ENCODE measurements at regions not wholly inside any gene's neighbourhood (a gene's known extent, or its start where the extent isn't known, plus 50 kb on each side); places are given as distances from the start of the nearest gene placed in this dataset.

- Histone ChIP-seq H3K36me3 (ENCODE audit: insufficient read depth, low read length, poor library complexity, severe bottlenecking) (no peaks in the 10 kb centered on the region), H3K4me3 (ENCODE audit: low read depth, low read length, poor library complexity, severe bottlenecking) (no peak overlapping the region), H3K4me1 (ENCODE audit: insufficient read depth, low read length, poor library complexity, severe bottlenecking) (no peaks in the 10 kb centered on the region), H3K27me3 (replicated peaks; ENCODE audit: insufficient read depth, low read depth, low read length, poor library complexity) (no peaks in the 10 kb centered on the region), H3K9me3 (ENCODE audit: low read depth, low read length, poor library complexity, severe bottlenecking) (no peaks in the 10 kb centered on the region), H3K27ac (ENCODE audit: low read depth, low read length, poor library complexity, severe bottlenecking) (no peak overlapping the region)
- no peak for TF ChIP-seq EZH2 (IDR thresholded peaks at IDR 0.05; ENCODE audit: borderline replicate concordance, low read depth, low read length, poor library complexity, severe bottlenecking)
- no peak for TF ChIP-seq CTCF (conservative IDR thresholded peaks at IDR 0.05; ENCODE audit: low read depth, low read length)
- intact Hi-C loops (cut with micrococcal nuclease; ENCODE audit: unreplicated experiment), result no loop called here
- no peak for DNase-seq (ENCODE audit: low spot score)
- BruUV-seq (replicated peaks), result no TSS peak
- POLR2A ChIA-PET (ENCODE audit: low non-redundant PET), result no interaction called here
- CTCF ChIA-PET, result no interaction called here
Observed at GRCh38 chr15:96005906-96006305, 324.6 kb upstream of the NR2F2 start.

GRCh38 chr15:96011136-96011535 is 319.4 kb upstream of the NR2F2 start:
- H3K9me3 ChIP-seq (ENCODE audit: low read depth, low read length, poor library complexity, severe bottlenecking), result no peaks in the 10 kb centered on the region
- no peak overlapping the region for H3K27ac ChIP-seq (ENCODE audit: low read depth, low read length, poor library complexity, severe bottlenecking)
- TF ChIP-seq CTCF (conservative IDR thresholded peaks at IDR 0.05; ENCODE audit: low read depth, low read length) (no peak), EZH2 (IDR thresholded peaks at IDR 0.05; ENCODE audit: borderline replicate concordance, low read depth, low read length, poor library complexity, severe bottlenecking) (no peak)
- H3K36me3 ChIP-seq (ENCODE audit: insufficient read depth, low read length, poor library complexity, severe bottlenecking), result no peaks in the 10 kb centered on the region
- CTCF ChIA-PET, result no interaction called here
- H3K4me1 ChIP-seq (ENCODE audit: insufficient read depth, low read length, poor library complexity, severe bottlenecking), result no peaks in the 10 kb centered on the region
- no peaks in the 10 kb centered on the region for H3K27me3 ChIP-seq (replicated peaks; ENCODE audit: insufficient read depth, low read depth, low read length, poor library complexity)
- POLR2A ChIA-PET (ENCODE audit: low non-redundant PET), result interaction anchor here (0.7 kb wide), 1 partner anchor 608 kb away, joined by 13 read pairs; no protein-coding TSS in a partner anchor
- intact Hi-C loops (cut with micrococcal nuclease; ENCODE audit: unreplicated experiment), result no loop called here
- no TSS peak for BruUV-seq (replicated peaks)
- DNase-seq (ENCODE audit: low spot score), result no peak
- no peak overlapping the region for H3K4me3 ChIP-seq (ENCODE audit: low read depth, low read length, poor library complexity, severe bottlenecking)

DNA sequence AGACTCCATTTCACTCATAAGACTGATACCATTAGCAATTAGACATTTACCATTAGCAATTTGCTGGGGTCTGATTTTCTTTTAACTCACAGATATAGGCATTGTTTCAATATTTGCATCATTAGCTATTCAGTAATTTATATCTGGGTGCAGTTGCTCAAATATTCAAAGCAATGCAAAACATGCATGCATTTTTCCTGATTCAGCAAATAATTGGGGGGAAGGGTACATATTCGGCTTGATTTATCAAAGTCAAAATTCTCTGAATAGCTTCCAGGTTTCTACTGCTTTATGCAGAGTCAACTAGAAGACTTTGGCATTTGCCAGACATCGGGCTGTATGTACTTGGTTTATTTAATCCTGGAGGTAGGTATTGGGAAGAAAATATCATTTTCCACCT is 315.6 kb upstream of the NR2F2 start:
- Histone ChIP-seq H3K27me3 (replicated peaks; ENCODE audit: insufficient read depth, low read depth, low read length, poor library complexity) (no peaks in the 10 kb centered on the region), H3K27ac (ENCODE audit: low read depth, low read length, poor library complexity, severe bottlenecking) (no peak overlapping the region), H3K9me3 (ENCODE audit: low read depth, low read length, poor library complexity, severe bottlenecking) (no peaks in the 10 kb centered on the region), H3K4me3 (ENCODE audit: low read depth, low read length, poor library complexity, severe bottlenecking) (no peak overlapping the region), H3K36me3 (ENCODE audit: insufficient read depth, low read length, poor library complexity, severe bottlenecking) (no peaks in the 10 kb centered on the region), H3K4me1 (ENCODE audit: insufficient read depth, low read length, poor library complexity, severe bottlenecking) (no peaks in the 10 kb centered on the region)
- no peak for DNase-seq (ENCODE audit: low spot score)
- POLR2A ChIA-PET (ENCODE audit: low non-redundant PET), result no interaction called here
- intact Hi-C loops (cut with micrococcal nuclease; ENCODE audit: unreplicated experiment), result no loop called here
- BruUV-seq (replicated peaks), result no TSS peak
- TF ChIP-seq CTCF (conservative IDR thresholded peaks at IDR 0.05; ENCODE audit: low read depth, low read length) (no peak), EZH2 (IDR thresholded peaks at IDR 0.05; ENCODE audit: borderline replicate concordance, low read depth, low read length, poor library complexity, severe bottlenecking) (no peak)
- CTCF ChIA-PET, result no interaction called here
